PC-3 (cell line): ENCODE measurements at regions not wholly inside any gene's neighbourhood (a gene's known extent, or its start where the extent isn't known, plus 50 kb on each side); places are given as distances from the start of the nearest gene placed in this dataset.

Source experiments
- EZH2phosphoT487 ChIP-seq: fragments of 300-600 bp; sonication (generic); IDR thresholded peaks from 2 replicates; pipeline ENCODE4 v1.6.1; 2018; ENCODE audit warnings: mild to moderate bottlenecking, antibody characterized with exemption, low read length, borderline replicate concordance
- TF ChIP-seq, protein P1 (sequence below): fragments of 300-600 bp; sonication (generic); conservative IDR thresholded peaks from 2 replicates; pipeline ENCODE4 v1.5.1; 2017; ENCODE audit warnings: antibody characterized with exemption, low read depth, mild to moderate bottlenecking, low read length

DNA sequence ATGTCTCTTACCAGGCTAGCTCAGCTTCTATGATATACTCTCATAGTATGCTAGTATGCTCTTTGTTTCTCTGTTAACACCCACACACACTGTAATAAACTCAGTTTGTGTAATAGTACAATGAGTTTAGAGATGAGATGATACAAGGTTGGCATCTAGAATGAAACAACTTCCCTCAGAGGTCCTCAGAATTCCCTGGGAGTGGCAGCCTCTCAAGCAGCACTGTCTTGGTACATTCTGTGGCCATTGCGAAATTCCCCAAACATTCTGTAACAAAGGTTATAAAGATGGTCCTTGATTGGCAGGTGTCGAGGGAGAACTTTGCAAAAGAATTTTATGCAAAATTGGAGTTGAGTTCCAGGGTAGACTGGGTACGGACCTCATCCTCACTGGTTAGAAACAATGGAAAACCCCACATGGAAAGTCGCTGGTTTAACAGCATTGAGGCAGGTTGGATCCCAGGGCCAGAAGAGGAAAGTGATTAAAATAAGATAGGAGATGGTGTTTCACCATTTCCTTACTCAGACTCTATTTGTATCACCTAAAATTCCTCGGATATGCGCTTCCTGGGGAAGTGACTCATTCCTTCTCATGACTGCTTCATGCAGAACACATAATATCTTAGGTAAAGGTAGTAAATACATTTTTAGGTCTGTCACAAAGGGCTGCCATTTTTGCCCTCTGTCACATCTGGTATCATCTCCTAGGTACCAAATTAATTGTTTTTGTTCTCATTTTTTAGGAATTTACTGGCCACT is 657.8 kb downstream of the SORCS1 start:
- TF ChIP-seq EZH2phosphoT487 = no peak
- TF ChIP-seq, protein P1, sequence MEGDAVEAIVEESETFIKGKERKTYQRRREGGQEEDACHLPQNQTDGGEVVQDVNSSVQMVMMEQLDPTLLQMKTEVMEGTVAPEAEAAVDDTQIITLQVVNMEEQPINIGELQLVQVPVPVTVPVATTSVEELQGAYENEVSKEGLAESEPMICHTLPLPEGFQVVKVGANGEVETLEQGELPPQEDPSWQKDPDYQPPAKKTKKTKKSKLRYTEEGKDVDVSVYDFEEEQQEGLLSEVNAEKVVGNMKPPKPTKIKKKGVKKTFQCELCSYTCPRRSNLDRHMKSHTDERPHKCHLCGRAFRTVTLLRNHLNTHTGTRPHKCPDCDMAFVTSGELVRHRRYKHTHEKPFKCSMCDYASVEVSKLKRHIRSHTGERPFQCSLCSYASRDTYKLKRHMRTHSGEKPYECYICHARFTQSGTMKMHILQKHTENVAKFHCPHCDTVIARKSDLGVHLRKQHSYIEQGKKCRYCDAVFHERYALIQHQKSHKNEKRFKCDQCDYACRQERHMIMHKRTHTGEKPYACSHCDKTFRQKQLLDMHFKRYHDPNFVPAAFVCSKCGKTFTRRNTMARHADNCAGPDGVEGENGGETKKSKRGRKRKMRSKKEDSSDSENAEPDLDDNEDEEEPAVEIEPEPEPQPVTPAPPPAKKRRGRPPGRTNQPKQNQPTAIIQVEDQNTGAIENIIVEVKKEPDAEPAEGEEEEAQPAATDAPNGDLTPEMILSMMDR = no peak
